ENCODE measurements at regions not wholly inside any gene's neighbourhood (a gene's known extent, or its start where the extent isn't known, plus 50 kb on each side); places are given as distances from the start of the nearest gene placed in this dataset.

DNA sequence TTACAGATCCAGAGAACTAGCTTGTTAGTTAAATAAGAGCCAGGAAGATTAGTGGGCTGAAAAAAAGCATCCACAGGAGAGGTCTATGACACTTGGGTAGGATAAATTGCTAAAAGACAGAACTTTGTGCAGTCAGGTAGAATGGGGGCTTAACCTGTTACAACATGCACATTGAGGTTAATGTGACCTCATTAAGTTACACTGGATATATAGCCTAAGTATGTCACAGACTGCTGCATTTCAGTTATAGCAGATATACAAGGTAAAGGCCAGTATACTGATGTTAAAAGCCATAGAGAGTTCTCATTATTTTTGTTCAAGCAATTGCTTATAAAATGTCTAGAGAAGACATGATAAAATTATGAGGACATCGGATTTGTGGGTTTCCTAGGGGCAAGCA lies 1179.9 kb upstream of the PCDH9 start:
- Histone ChIP-seq H3K9ac (ENCODE audit: low read depth in 1 of 2, low read length in 2 of 2) (no peak overlapping the region), H3K4me3 (ENCODE audit: low read depth in 1 of 3, low read length in 3 of 3) (no peak overlapping the region), H3K4me1 (ENCODE audit: control insufficient read depth in 4 of 4, insufficient read depth in 4 of 4, low read length in 3 of 4) (no peaks in the 10 kb centered on the region), H3K36me3 (ENCODE audit: control insufficient read depth in 4 of 4, insufficient read depth in 3 of 4, low read depth in 1 of 4, low read length in 3 of 4) (no peaks in the 10 kb centered on the region), H3K27ac (ENCODE audit: low read depth in 1 of 2, low read length in 2 of 2) (no peak overlapping the region), H3K27me3 (ENCODE audit: control insufficient read depth in 4 of 4, insufficient read depth in 4 of 4, low read length in 3 of 4) (no peaks in the 10 kb centered on the region), H3K9me3 (ENCODE audit: control insufficient read depth in 4 of 4, low read length in 3 of 4) (peaks cover 0 to 4% (median 1%) of the 10 kb centered on the region in 4 donors)
- WGBS, result 68% methylated on average over 1 of the region's 1 CpG
- no peak for DNase-seq (ENCODE audit: low spot score)
- TF ChIP-seq, protein P1, sequence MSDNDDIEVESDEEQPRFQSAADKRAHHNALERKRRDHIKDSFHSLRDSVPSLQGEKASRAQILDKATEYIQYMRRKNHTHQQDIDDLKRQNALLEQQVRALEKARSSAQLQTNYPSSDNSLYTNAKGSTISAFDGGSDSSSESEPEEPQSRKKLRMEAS (IDR thresholded peaks at IDR 0.05), result no peak
- TF ChIP-seq, protein P2, sequence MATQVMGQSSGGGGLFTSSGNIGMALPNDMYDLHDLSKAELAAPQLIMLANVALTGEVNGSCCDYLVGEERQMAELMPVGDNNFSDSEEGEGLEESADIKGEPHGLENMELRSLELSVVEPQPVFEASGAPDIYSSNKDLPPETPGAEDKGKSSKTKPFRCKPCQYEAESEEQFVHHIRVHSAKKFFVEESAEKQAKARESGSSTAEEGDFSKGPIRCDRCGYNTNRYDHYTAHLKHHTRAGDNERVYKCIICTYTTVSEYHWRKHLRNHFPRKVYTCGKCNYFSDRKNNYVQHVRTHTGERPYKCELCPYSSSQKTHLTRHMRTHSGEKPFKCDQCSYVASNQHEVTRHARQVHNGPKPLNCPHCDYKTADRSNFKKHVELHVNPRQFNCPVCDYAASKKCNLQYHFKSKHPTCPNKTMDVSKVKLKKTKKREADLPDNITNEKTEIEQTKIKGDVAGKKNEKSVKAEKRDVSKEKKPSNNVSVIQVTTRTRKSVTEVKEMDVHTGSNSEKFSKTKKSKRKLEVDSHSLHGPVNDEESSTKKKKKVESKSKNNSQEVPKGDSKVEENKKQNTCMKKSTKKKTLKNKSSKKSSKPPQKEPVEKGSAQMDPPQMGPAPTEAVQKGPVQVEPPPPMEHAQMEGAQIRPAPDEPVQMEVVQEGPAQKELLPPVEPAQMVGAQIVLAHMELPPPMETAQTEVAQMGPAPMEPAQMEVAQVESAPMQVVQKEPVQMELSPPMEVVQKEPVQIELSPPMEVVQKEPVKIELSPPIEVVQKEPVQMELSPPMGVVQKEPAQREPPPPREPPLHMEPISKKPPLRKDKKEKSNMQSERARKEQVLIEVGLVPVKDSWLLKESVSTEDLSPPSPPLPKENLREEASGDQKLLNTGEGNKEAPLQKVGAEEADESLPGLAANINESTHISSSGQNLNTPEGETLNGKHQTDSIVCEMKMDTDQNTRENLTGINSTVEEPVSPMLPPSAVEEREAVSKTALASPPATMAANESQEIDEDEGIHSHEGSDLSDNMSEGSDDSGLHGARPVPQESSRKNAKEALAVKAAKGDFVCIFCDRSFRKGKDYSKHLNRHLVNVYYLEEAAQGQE (IDR thresholded peaks at IDR 0.05), result no peak
- TF ChIP-seq NR2F2 (IDR thresholded peaks at IDR 0.05) (no peak), FOXA1 (IDR thresholded peaks at IDR 0.05) (no peak), RXRA (IDR thresholded peaks at IDR 0.05) (no peak), FOXA2 (IDR thresholded peaks at IDR 0.05) (no peak)
- TF ChIP-seq, protein P3, sequence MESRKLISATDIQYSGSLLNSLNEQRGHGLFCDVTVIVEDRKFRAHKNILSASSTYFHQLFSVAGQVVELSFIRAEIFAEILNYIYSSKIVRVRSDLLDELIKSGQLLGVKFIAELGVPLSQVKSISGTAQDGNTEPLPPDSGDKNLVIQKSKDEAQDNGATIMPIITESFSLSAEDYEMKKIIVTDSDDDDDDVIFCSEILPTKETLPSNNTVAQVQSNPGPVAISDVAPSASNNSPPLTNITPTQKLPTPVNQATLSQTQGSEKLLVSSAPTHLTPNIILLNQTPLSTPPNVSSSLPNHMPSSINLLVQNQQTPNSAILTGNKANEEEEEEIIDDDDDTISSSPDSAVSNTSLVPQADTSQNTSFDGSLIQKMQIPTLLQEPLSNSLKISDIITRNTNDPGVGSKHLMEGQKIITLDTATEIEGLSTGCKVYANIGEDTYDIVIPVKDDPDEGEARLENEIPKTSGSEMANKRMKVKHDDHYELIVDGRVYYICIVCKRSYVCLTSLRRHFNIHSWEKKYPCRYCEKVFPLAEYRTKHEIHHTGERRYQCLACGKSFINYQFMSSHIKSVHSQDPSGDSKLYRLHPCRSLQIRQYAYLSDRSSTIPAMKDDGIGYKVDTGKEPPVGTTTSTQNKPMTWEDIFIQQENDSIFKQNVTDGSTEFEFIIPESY (IDR thresholded peaks at IDR 0.05), result no peak
- TF ChIP-seq, protein P4, sequence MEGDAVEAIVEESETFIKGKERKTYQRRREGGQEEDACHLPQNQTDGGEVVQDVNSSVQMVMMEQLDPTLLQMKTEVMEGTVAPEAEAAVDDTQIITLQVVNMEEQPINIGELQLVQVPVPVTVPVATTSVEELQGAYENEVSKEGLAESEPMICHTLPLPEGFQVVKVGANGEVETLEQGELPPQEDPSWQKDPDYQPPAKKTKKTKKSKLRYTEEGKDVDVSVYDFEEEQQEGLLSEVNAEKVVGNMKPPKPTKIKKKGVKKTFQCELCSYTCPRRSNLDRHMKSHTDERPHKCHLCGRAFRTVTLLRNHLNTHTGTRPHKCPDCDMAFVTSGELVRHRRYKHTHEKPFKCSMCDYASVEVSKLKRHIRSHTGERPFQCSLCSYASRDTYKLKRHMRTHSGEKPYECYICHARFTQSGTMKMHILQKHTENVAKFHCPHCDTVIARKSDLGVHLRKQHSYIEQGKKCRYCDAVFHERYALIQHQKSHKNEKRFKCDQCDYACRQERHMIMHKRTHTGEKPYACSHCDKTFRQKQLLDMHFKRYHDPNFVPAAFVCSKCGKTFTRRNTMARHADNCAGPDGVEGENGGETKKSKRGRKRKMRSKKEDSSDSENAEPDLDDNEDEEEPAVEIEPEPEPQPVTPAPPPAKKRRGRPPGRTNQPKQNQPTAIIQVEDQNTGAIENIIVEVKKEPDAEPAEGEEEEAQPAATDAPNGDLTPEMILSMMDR (IDR thresholded peaks at IDR 0.05; ENCODE audit: low read depth, low read length, missing input control), result no peak

DNA sequence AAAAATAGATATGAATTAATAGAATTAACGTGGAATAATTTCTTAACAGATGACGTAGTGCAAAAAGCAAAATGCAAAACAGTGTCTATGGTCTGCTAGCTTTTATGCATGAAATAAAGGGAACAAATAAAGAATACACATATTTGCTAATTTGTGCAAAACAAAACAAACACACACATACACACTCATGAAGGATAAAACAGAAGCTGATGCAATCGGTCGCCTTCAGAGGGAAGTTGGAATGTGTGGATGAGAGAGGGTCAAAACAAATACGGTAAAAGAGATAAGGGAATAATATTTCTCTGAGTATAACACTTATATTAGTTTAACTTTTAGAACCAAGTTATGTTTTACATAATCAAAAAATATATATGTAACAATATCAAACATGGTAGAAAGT lies 1160.9 kb upstream of the PCDH9 start:
- peaks cover 0 to 2% (median 0%) of the 10 kb centered on the region in 4 donors for H3K27me3 ChIP-seq (ENCODE audit: control insufficient read depth in 4 of 4, insufficient read depth in 4 of 4, low read length in 3 of 4)
- H3K36me3 ChIP-seq (ENCODE audit: control insufficient read depth in 4 of 4, insufficient read depth in 3 of 4, low read depth in 1 of 4, low read length in 3 of 4), result no peaks in the 10 kb centered on the region
- no peak overlapping the region for H3K4me3 ChIP-seq (ENCODE audit: low read depth in 1 of 3, low read length in 3 of 3)
- H3K9me3 ChIP-seq (ENCODE audit: control insufficient read depth in 4 of 4, low read length in 3 of 4), result no peaks in the 10 kb centered on the region
- 81% methylated on average over 5 of the region's 5 CpGs for WGBS
- TF ChIP-seq HNF4A (conservative IDR thresholded peaks at IDR 0.05), result no peak
- TF ChIP-seq, protein P5, sequence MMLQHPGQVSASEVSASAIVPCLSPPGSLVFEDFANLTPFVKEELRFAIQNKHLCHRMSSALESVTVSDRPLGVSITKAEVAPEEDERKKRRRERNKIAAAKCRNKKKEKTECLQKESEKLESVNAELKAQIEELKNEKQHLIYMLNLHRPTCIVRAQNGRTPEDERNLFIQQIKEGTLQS (IDR thresholded peaks at IDR 0.05), result no peak
- TF ChIP-seq, protein P1 (IDR thresholded peaks at IDR 0.05), result no peak
- H3K27ac ChIP-seq (ENCODE audit: low read depth in 1 of 2, low read length in 2 of 2), result no peak overlapping the region
- H3K4me1 ChIP-seq (ENCODE audit: control insufficient read depth in 4 of 4, insufficient read depth in 4 of 4, low read length in 3 of 4), result no peaks in the 10 kb centered on the region
- H3K9ac ChIP-seq (ENCODE audit: low read depth in 1 of 2, low read length in 2 of 2), result no peak overlapping the region
- no peak for DNase-seq (ENCODE audit: low spot score)
